GM10266 (cell line): ENCODE measurements at regions not wholly inside any gene's neighbourhood (a gene's known extent, or its start where the extent isn't known, plus 50 kb on each side); places are given as distances from the start of the nearest gene placed in this dataset.
"Not testable (repeated sequence)": the region's sequence is repeated elsewhere in the genome, so short reads cannot be mapped to it uniquely, and the experiment has no call there.

Experiments used
- DNase-seq: peaks from one replicate; pipeline ENCODE4 v3.0.0; 2012; ENCODE audit errors: extremely low spot score
- TF ChIP-seq, protein P1 (sequence below): IDR thresholded peaks from 2 replicates; pipeline ENCODE4 v1.5.1; 2012; ENCODE audit warnings: mild to moderate bottlenecking, low read depth; ENCODE audit not compliant: control insufficient read depth, insufficient read depth; ENCODE audit errors: missing control alignments

DNA sequence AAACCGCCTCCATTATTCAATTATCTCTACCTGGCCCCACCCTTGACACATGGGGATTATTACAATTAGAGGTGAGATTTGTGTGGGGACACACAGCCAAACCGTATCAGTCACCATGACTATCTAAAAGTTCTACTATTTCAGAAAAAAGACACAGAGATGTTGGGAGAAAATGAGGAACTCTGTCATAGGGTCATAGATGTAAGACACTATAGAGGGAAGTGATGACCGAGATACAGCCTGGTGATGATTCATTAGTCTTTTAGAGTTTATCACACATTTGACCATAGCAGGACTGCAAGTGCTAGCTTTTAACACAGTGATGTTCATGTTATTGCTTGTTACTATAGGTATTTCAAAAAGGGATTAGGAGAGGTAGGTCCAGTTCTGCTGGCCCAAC is 357.0 kb upstream of the AADAT start:
- TF ChIP-seq, protein P1, sequence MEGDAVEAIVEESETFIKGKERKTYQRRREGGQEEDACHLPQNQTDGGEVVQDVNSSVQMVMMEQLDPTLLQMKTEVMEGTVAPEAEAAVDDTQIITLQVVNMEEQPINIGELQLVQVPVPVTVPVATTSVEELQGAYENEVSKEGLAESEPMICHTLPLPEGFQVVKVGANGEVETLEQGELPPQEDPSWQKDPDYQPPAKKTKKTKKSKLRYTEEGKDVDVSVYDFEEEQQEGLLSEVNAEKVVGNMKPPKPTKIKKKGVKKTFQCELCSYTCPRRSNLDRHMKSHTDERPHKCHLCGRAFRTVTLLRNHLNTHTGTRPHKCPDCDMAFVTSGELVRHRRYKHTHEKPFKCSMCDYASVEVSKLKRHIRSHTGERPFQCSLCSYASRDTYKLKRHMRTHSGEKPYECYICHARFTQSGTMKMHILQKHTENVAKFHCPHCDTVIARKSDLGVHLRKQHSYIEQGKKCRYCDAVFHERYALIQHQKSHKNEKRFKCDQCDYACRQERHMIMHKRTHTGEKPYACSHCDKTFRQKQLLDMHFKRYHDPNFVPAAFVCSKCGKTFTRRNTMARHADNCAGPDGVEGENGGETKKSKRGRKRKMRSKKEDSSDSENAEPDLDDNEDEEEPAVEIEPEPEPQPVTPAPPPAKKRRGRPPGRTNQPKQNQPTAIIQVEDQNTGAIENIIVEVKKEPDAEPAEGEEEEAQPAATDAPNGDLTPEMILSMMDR = no peak
- DNase-seq = no peak

DNA sequence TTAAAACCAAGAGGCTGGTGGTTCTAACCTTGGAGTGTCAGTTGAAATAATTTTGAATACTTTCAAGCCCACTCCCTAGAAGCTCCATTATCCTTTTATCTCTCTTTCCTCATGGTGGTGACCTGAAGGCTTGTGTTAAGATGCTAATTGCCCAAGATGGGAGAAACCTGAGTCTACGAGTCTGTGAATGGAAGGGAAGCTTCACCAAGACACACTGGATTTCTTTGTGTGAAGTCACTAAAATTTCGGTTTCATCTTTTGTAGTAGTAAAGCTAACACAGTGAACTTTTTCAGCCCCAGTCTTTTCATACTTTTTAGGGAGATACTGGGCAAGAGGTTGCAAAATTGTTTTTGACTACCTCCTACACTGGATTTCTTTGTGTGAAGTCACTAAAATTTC is 351.4 kb upstream of the AADAT start:
- DNase-seq = not testable (repeated sequence)

DNA sequence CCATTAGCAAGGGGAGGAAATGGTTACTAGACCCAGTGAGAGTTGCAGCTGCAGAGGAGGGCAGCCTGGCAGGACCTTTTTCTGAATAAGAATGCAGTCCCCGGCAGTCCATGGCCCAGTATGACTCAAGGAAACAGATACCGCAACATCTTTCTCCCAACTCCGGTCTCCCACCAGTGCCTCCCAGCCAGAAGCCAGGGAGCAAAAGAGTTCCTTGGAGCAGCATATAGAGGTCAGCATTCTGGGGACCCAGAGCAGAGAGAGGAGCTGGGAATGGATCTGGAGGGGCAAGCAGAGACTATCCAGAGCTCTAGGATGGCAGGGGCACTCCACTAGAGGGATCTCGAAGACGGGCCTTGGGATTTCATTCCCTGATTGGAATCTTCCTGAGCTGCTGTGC is 339.2 kb upstream of the AADAT start:
- TF ChIP-seq, protein P1 = no peak
- no peak for DNase-seq

DNA sequence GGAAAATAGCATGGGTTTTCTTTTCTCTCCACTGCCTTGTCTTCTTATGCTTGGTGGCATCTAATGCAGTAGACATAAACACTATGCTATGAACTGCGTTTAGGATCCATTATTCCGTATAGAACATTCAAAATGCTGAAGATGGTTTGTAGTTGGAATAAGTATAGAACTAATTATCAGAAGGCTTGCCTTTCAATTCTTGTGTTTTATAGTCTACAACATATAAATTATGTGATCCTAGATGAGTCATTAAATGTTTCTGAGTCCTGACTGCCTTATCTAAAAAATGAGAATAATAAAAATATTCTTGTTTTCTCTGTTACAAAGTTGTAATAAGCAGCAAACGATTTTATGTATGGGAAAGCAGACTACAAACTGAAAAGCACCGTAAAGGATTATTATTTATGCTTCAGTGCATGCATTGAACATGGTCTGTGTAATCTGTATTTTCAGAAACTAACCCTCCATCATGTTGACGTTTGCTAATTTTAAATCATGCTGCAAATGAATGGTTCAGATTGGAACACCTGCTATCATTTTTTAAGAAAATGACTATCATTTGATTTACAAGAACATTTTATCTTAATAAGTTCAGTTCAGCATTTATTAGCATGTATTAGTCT is 335.9 kb upstream of the AADAT start:
- no peak for DNase-seq
- TF ChIP-seq, protein P1 = no peak

DNA sequence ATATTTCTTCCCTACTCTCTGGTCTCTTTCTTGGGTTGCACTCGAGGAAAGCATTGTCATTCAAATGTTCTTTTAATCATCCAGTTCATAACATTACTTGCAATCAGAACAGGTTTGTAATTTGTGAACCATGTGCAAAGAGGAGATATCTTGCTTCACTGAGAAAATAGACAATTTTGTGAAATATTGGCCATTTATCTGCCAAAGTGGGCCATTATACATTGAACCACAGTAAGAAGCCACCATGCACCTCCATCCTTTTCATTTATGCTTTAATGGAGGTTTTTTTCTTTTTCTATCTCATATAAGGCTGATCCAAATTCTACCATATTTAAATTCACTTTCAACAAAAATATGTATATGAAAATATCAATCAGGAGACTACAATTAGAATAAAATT is 335.3 kb upstream of the AADAT start:
- no peak for DNase-seq
- TF ChIP-seq, protein P1 = no peak

DNA sequence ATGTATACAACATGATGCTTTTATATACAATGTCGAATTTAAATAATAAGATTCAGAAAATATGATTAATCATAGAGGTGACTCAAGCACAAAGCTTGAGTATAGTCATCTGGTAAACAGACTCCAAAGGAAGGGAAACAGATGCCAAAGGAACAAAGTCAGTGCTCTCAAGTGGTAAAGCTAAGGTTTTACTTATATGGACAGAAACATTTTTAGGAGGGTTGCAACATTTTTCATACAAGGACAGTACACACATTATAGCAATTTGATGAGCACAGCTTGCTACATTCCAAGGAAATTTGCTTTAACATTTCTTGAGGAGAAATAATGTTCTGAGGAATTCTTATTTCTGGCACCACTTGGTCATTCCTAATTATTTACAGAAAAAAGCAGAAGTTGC is 333.4 kb upstream of the AADAT start:
- TF ChIP-seq, protein P1 = no peak
- no peak for DNase-seq

DNA sequence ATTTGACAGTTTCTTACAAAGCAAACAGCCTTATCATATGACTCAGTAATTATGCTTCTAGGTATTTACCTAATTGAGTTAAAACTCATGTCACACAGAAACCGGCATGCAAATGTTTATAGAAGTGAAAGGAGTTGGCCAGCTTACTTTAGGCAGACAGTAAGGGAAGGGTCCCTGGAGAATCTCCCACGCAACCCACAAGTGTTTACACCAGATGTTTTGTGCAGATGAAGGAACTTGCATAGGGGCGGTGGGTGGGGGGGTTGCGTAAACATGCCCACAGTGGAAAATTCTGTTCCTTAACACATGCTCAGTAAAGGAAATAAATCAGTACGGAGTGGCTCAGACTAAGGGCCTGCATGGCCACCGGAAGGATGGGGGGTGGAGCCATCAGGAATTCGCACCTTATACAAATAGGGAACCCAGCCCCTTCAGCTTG is 330.5 kb upstream of the AADAT start:
- peak; percentile 9 for DNase-seq
- TF ChIP-seq, protein P1 = no peak

DNA sequence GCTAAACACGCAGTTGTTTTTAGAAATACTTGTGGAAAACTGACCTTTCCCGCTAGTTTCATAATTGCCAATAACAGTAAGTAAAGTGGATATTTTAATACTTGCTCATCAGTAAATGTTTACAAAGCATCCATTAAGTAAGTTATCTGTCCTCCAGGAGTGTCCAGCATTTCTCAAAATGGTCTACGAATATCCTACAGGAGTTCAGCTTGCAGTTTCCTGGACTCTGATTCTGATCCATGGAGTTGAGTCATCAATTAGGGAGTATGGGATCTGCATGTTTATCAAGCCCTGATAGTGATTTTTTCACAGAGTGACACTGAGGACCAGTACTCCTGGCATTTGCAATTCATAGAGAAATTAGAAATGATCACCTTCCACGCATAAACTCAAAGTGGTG is 325.2 kb upstream of the AADAT start:
- TF ChIP-seq, protein P1 = no peak
- no peak for DNase-seq
